GM23248 (cell line): ENCODE measurements at regions not wholly inside any gene's neighbourhood (a gene's known extent, or its start where the extent isn't known, plus 50 kb on each side); places are given as distances from the start of the nearest gene placed in this dataset.

Source experiments
- DNase-seq: peaks from one replicate; pipeline ENCODE4 v3.0.0-alpha.2; 2015
- H2AFZ ChIP-seq: fragments of 200-600 bp; sonication (generic); 2 replicates; pipeline ENCODE4 v1.6.1; 2016; ENCODE audit warnings: antibody characterized with exemption
- H3F3A ChIP-seq: fragments of 200-600 bp; sonication (generic); 2 replicates; pipeline ENCODE4 v1.6.1; 2016; ENCODE audit warnings: mild to moderate bottlenecking, antibody characterized with exemption, mixed run types; ENCODE audit not compliant: insufficient read depth
- H3K27ac ChIP-seq: fragments of 200-600 bp; sonication (generic); 2 replicates; pipeline ENCODE4 v1.5.1; 2016; ENCODE audit warnings: mild to moderate bottlenecking
- H3K27me3 ChIP-seq: fragments of 200-600 bp; sonication (generic); replicated peaks from 2 replicates; pipeline ENCODE4 v1.6.1; 2016; ENCODE audit warnings: mild to moderate bottlenecking; ENCODE audit not compliant: insufficient read depth
- H3K36me3 ChIP-seq: fragments of 200-600 bp; sonication (generic); 2 replicates; pipeline ENCODE4 v1.6.1; 2016; ENCODE audit warnings: low read depth, mild to moderate bottlenecking
- H3K4me1 ChIP-seq: fragments of 200-600 bp; sonication (generic); 2 replicates; pipeline ENCODE4 v1.6.1; 2016; ENCODE audit warnings: mild to moderate bottlenecking; ENCODE audit not compliant: insufficient read depth
- H3K4me2 ChIP-seq: fragments of 200-600 bp; sonication (generic); one replicate; pipeline ENCODE4 v1.6.1; 2016; ENCODE audit warnings: mild to moderate bottlenecking; ENCODE audit not compliant: unreplicated experiment
- H3K4me3 ChIP-seq: fragments of 200-600 bp; sonication (generic); 2 replicates; pipeline ENCODE4 v1.5.1; 2016; ENCODE audit warnings: mild to moderate bottlenecking
- H3K79me2 ChIP-seq: fragments of 200-600 bp; sonication (generic); 2 replicates; pipeline ENCODE4 v1.6.1; 2016; ENCODE audit warnings: mild to moderate bottlenecking; ENCODE audit not compliant: insufficient read depth
- H3K9ac ChIP-seq: fragments of 200-600 bp; sonication (generic); 2 replicates; pipeline ENCODE4 v1.6.1; 2016; ENCODE audit warnings: mild to moderate bottlenecking
- H3K9me2 ChIP-seq: fragments of 200-600 bp; sonication (generic); 2 replicates; pipeline ENCODE4 v1.6.1; 2016; ENCODE audit warnings: mixed run types, mild to moderate bottlenecking, moderate library complexity; ENCODE audit not compliant: insufficient read depth
- H3K9me3 ChIP-seq: fragments of 200-600 bp; sonication (generic); one replicate; pipeline ENCODE4 v1.6.1; 2017; ENCODE audit warnings: low read depth
- H4K20me1 ChIP-seq: fragments of 200-600 bp; sonication (generic); 2 replicates; pipeline ENCODE4 v1.6.0; 2016; ENCODE audit not compliant: insufficient read depth
- EZH2 ChIP-seq: fragments of 200-600 bp; sonication (generic); IDR thresholded peaks from 2 replicates; pipeline ENCODE4 v1.6.1; 2018; ENCODE audit warnings: antibody characterized with exemption, mild to moderate bottlenecking; ENCODE audit not compliant: insufficient read depth, poor library complexity, severe bottlenecking
- EZH2phosphoT487 ChIP-seq: fragments of 200-600 bp; sonication (generic); IDR thresholded peaks from 2 replicates; pipeline ENCODE4 v1.6.1; 2018; ENCODE audit warnings: antibody characterized with exemption, moderate library complexity, mild to moderate bottlenecking, low read depth; ENCODE audit not compliant: insufficient read depth
- WGBS, 2 experiments: methylation state at CpG; one replicate each; pipeline ENCODE4 v1.1.6; 2015 to 2017; ENCODE audit warnings: low lambda C conversion rate in 2 of 2, low coverage in 1 of 2; ENCODE audit errors: missing lambda C conversion rate in 2 of 2; 5-methylcytosine and 5-hydroxymethylcytosine counted together
- in situ Hi-C: fragments of 300-500 bp; cut with MboI; formaldehyde crosslinking; loops from 2 replicates; pipeline ENCODE4 v1.15.0; 2020

- Histone ChIP-seq H3K4me1 (no peaks in the 10 kb centered on the region), H3K79me2 (no peaks in the 10 kb centered on the region), H3K9me2 (no peaks in the 10 kb centered on the region; the same call in 1 of the 2 replicates), H2AFZ (no peak overlapping the region), H3K36me3 (no peaks in the 10 kb centered on the region), H3K27me3 (no peaks in the 10 kb centered on the region), H3K9ac (no peak overlapping the region), H3F3A (no peaks in the 10 kb centered on the region), H3K27ac (no peak overlapping the region), H4K20me1 (no peaks in the 10 kb centered on the region), H3K4me2 (no peak overlapping the region), H3K4me3 (no peak overlapping the region), H3K9me3 (no peaks in the 10 kb centered on the region)
- DNase-seq: no peak
- in situ Hi-C loops: no loop called here
- TF ChIP-seq EZH2: no peak
- WGBS, 2 experiments: 8 to 10% methylated on average over 3 of the region's 3 CpGs
These were observed 404.3 kb upstream of the TENM4 start for GRCh38 chr11:79845002-79845709.

GRCh38 chr11:79834015-79834414, 393.2 kb upstream of the TENM4 start:
- no peak overlapping the region for H3K27ac ChIP-seq

DNA sequence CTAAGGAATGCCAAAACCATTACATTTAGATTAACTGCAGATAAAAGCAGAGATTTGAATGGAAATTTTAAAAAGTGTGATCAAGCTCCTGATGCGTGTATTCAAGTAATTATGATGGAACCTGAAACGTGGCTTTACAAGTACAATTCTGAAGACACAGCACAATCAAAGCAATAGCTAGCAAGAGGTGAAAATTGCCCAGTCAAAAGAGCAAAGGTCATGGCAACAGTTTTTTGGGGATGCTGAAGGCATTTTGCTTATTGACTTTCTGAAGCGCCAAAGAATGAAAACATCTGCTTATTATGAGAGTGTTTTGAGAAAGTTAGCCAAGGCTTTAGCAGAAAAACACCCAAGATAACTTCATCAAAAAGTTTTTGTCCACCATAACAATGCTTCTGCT, 389.6 kb upstream of the TENM4 start:
- Histone ChIP-seq H3K9me3 (no peaks in the 10 kb centered on the region), H3K27me3 (no peaks in the 10 kb centered on the region), H4K20me1 (no peaks in the 10 kb centered on the region), H3F3A (no peaks in the 10 kb centered on the region), H3K4me3 (no peak overlapping the region), H3K36me3 (no peaks in the 10 kb centered on the region), H3K4me1 (no peaks in the 10 kb centered on the region), H3K79me2 (no peaks in the 10 kb centered on the region), H3K9me2 (0 out of 2 replicates have a peak, but pooled peaks cover 3% of the 10 kb centered on the region), H3K4me2 (no peak overlapping the region), H2AFZ (no peak overlapping the region), H3K9ac (no peak overlapping the region), H3K27ac (no peak overlapping the region)
- TF ChIP-seq EZH2phosphoT487: no peak
- no peak for TF ChIP-seq EZH2
- 8 to 9% methylated on average over 3 of the region's 3 CpGs for WGBS, 2 experiments
- in situ Hi-C loops: no loop called here
- no peak for DNase-seq

More at GRCh38 chr11:79834015-79834414, 393.2 kb upstream of the TENM4 start:
- in situ Hi-C loops: no loop called here
- H3K4me1 ChIP-seq: no peaks in the 10 kb centered on the region
- no peaks in the 10 kb centered on the region for H3K27me3 ChIP-seq
- 5 to 9% methylated on average over 1 of the region's 1 CpG for WGBS, 2 experiments
- DNase-seq: no peak
- H2AFZ ChIP-seq: no peak overlapping the region
- no peaks in the 10 kb centered on the region for H3K79me2 ChIP-seq
- no peaks in the 10 kb centered on the region for H3K9me3 ChIP-seq
- TF ChIP-seq EZH2: no peak
- TF ChIP-seq EZH2phosphoT487: no peak
- H3F3A ChIP-seq: no peaks in the 10 kb centered on the region
- H3K9ac ChIP-seq: no peak overlapping the region
- H3K9me2 ChIP-seq: 0 out of 2 replicates have a peak, but pooled peaks cover 3% of the 10 kb centered on the region
- no peaks in the 10 kb centered on the region for H3K36me3 ChIP-seq
- H3K4me2 ChIP-seq: no peak overlapping the region
- H3K4me3 ChIP-seq: no peak overlapping the region
- H4K20me1 ChIP-seq: no peaks in the 10 kb centered on the region

DNA sequence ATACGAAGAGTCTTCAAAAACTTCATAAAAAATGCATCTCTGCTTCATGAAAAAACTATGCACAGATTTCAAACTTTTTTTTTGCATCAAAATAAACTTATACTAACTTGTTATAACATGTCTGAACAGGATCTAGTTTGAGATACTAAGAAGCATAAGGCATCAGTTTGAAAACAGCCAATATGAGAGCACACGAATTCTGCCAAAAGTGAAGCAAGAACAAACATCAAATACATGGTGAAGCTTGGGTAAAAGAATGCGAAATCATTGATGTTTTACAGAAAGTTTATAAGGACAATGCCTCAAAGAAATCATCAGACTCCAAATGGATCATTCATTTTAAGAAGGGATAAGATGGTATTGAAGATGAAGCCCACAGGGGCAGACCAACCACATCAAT, 389.1 kb upstream of the TENM4 start:
- Histone ChIP-seq H3K27me3 (no peaks in the 10 kb centered on the region), H3K27ac (no peak overlapping the region), H4K20me1 (no peaks in the 10 kb centered on the region), H3K9me2 (0 out of 2 replicates have a peak, but pooled peaks cover 3% of the 10 kb centered on the region), H3K4me3 (no peak overlapping the region), H2AFZ (no peak overlapping the region), H3K4me1 (no peaks in the 10 kb centered on the region), H3K4me2 (no peak overlapping the region), H3K9me3 (no peaks in the 10 kb centered on the region), H3K9ac (no peak overlapping the region), H3K36me3 (no peaks in the 10 kb centered on the region), H3K79me2 (no peaks in the 10 kb centered on the region), H3F3A (no peaks in the 10 kb centered on the region)
- 4 to 8% methylated on average over 3 of the region's 3 CpGs for WGBS, 2 experiments
- in situ Hi-C loops: no loop called here
- TF ChIP-seq EZH2 (no peak), EZH2phosphoT487 (no peak)
- no peak for DNase-seq
